SK-N-SH (cell line): ENCODE measurements at regions not wholly inside any gene's neighbourhood (a gene's known extent, or its start where the extent isn't known, plus 50 kb on each side); places are given as distances from the start of the nearest gene placed in this dataset.

Experiments
- CTCF ChIA-PET: fragments of 300-600, 350-600 bp; formaldehyde crosslinking; extraction: SDS; loops from one replicate; lab custom pipeline; 2021; lab: Yijun Ruan, JAX
- POLR2A ChIA-PET: fragments of 350-600 bp; sonication (Branson Sonifier 250); formaldehyde crosslinking; extraction: SDS; loops from one replicate; lab custom pipeline; 2020; ENCODE audit warnings: antibody characterized with exemption, inconsistent platforms; lab: Yijun Ruan, JAX
- DNase-seq: peaks from one replicate; pipeline ENCODE4 v3.0.0; 2012
- H2AFZ ChIP-seq: fragments of 200-600 bp; sonication (generic); 2 replicates; pipeline ENCODE4 v1.8.1; 2016; ENCODE audit warnings: antibody characterized with exemption, mild to moderate bottlenecking, low read depth
- H3F3A ChIP-seq: fragments of 200-600 bp; sonication (generic); replicated peaks from 2 replicates; pipeline ENCODE3; 2016; ENCODE audit warnings: antibody characterized with exemption, mild to moderate bottlenecking; ENCODE audit not compliant: insufficient read depth
- H3K27ac ChIP-seq, 2 experiments: fragments of 200-500 bp in 1 of 2; fragments of 200-600 bp in 1 of 2; sonication (Bioruptor generic) in 1 of 2; sonication (generic), shearing (Covaris generic) in 1 of 2; 2 replicates each; pipeline versions ENCODE4 v1.5.1 to v1.6.1; 2014 to 2016; ENCODE audit warnings: low read depth in 2 of 2, inconsistent platforms in 1 of 2, low read length in 1 of 2, mild to moderate bottlenecking in 1 of 2, mixed read lengths in 1 of 2
- H3K27me3 ChIP-seq: fragments of 200-600 bp; sonication (generic), shearing (Covaris generic); 2 replicates; pipeline ENCODE4 v1.6.1; 2016; ENCODE audit warnings: mixed run types; ENCODE audit not compliant: insufficient read depth
- H3K36me3 ChIP-seq, 2 experiments: fragments of 200-500 bp in 1 of 2; fragments of 200-600 bp in 1 of 2; sonication (Bioruptor generic) in 1 of 2; sonication (generic) in 1 of 2; replicated peaks in 1 of 2; 2 replicates each; pipeline versions ENCODE3 to v1.5.1; 2014 to 2016; ENCODE audit warnings: low read length in 1 of 2, mild to moderate bottlenecking in 1 of 2; ENCODE audit not compliant: insufficient read depth in 2 of 2, control insufficient read depth in 1 of 2
- H3K4me1 ChIP-seq, 2 experiments: fragments of 200-500 bp in 1 of 2; fragments of 200-600 bp in 1 of 2; sonication (Bioruptor generic) in 1 of 2; sonication (generic), shearing (Covaris generic) in 1 of 2; 2 replicates each; pipeline versions ENCODE4 v1.5.1 to v1.6.1; 2014 to 2016; ENCODE audit warnings: low read depth in 1 of 2, low read length in 1 of 2, mixed run types in 1 of 2; ENCODE audit not compliant: insufficient read depth in 2 of 2, control insufficient read depth in 1 of 2
- H3K4me2 ChIP-seq: fragments of 200-600 bp; sonication (generic), shearing (Covaris generic); 2 replicates; pipeline ENCODE4 v1.6.1; 2017; ENCODE audit warnings: mixed run types
- H3K4me3 ChIP-seq, 2 experiments: fragments of 200-500 bp in 1 of 2; fragments of 200-600 bp in 1 of 2; sonication (Bioruptor generic) in 1 of 2; sonication (generic), shearing (Covaris generic) in 1 of 2; 2 replicates each; pipeline versions ENCODE4 v1.5.1 to v1.8.1; 2014 to 2016; ENCODE audit warnings: low read depth in 2 of 2, inconsistent platforms in 1 of 2, low read length in 1 of 2, mild to moderate bottlenecking in 1 of 2, mixed read lengths in 1 of 2, moderate library complexity in 1 of 2
- H3K79me2 ChIP-seq: fragments of 200-600 bp; sonication (generic); 2 replicates; pipeline ENCODE4 v1.8.1; 2017; ENCODE audit warnings: mild to moderate bottlenecking; ENCODE audit not compliant: insufficient read depth
- H3K9ac ChIP-seq: fragments of 200-600 bp; sonication (generic); 2 replicates; pipeline ENCODE4 v1.6.1; 2017; ENCODE audit warnings: mixed run types
- H3K9me2 ChIP-seq: fragments of 200-600 bp; sonication (generic); 2 replicates; pipeline ENCODE4 v1.6.1; 2017; ENCODE audit warnings: mixed run types
- H3K9me3 ChIP-seq: fragments of 200-600 bp; sonication (generic); 2 replicates; pipeline ENCODE4 v1.6.1; 2017; ENCODE audit warnings: mixed run types, mild to moderate bottlenecking, moderate library complexity
- H4K20me1 ChIP-seq: fragments of 200-600 bp; sonication (generic); 2 replicates; pipeline ENCODE4 v1.6.1; 2017; ENCODE audit warnings: mild to moderate bottlenecking, mixed run types; ENCODE audit not compliant: insufficient read depth
- CHD2 ChIP-seq: fragments of 150-350 bp; IDR thresholded peaks from 2 replicates; pipeline ENCODE4 v1.6.1; 2018; ENCODE audit warnings: low read length; ENCODE audit not compliant: partially characterized antibody
- EZH2phosphoT487 ChIP-seq: fragments of 200-600 bp; sonication (generic); IDR thresholded peaks from 2 replicates; pipeline ENCODE4 v1.6.1; 2017; ENCODE audit warnings: low read depth, mixed run types, mild to moderate bottlenecking, antibody characterized with exemption, moderate library complexity, borderline replicate concordance
- FOSL2 ChIP-seq: IDR thresholded peaks from 2 replicates; pipeline ENCODE4 v1.4.0; 2012; ENCODE audit warnings: low read depth, mild to moderate bottlenecking, moderate library complexity, borderline replicate concordance
- FOXJ3 ChIP-seq: sonication (generic); formaldehyde crosslinking; IDR thresholded peaks from 2 replicates; pipeline ENCODE4 v1.5.1; 2020; ENCODE audit warnings: mild to moderate bottlenecking, missing genetic modification reagents
- GATA2 ChIP-seq: sonication (generic); formaldehyde crosslinking; IDR thresholded peaks from 2 replicates; pipeline ENCODE4 v1.5.0; 2020; ENCODE audit warnings: mild to moderate bottlenecking, missing genetic modification reagents
- JUND ChIP-seq: IDR thresholded peaks from 2 replicates; pipeline ENCODE4 v1.4.0; 2012
- MEF2A ChIP-seq: IDR thresholded peaks from 2 replicates; pipeline ENCODE4 v1.4.0; 2012; ENCODE audit warnings: low read depth, borderline replicate concordance
- MXI1 ChIP-seq: IDR thresholded peaks from 2 replicates; pipeline ENCODE4 v1.6.1; 2012; ENCODE audit warnings: mild to moderate bottlenecking, low read depth, low read length, improper control_type of control experiment
- NFIC ChIP-seq: IDR thresholded peaks from 2 replicates; pipeline ENCODE4 v1.4.0; 2012; ENCODE audit warnings: borderline replicate concordance
- NRF1 ChIP-seq: IDR thresholded peaks from 2 replicates; pipeline ENCODE4 v1.6.1; 2012; ENCODE audit warnings: low read depth, mild to moderate bottlenecking, low read length
- PBX3 ChIP-seq: IDR thresholded peaks from 2 replicates; pipeline ENCODE4; 2012
- POLR2AphosphoS5 ChIP-seq: IDR thresholded peaks from 2 replicates; pipeline ENCODE4 v1.6.1; 2012; ENCODE audit warnings: low read depth, low read length
- RAD21 ChIP-seq: IDR thresholded peaks from 2 replicates; pipeline ENCODE4 v1.6.1; 2012; ENCODE audit warnings: mild to moderate bottlenecking, low read length
- RCOR1 ChIP-seq: fragments of 150-350 bp; IDR thresholded peaks from 2 replicates; pipeline ENCODE4 v1.6.1; 2017; ENCODE audit warnings: antibody characterized with exemption, low read length
- RXRA ChIP-seq: IDR thresholded peaks from 2 replicates; pipeline ENCODE4 v1.4.0; 2012; ENCODE audit warnings: low read depth, mild to moderate bottlenecking, borderline replicate concordance
- TCF12 ChIP-seq: IDR thresholded peaks from 2 replicates; pipeline ENCODE4 v1.4.0; 2012
- TEAD4 ChIP-seq: IDR thresholded peaks from 2 replicates; pipeline ENCODE4 v1.4.0; 2012; ENCODE audit warnings: mild to moderate bottlenecking, borderline replicate concordance; ENCODE audit not compliant: insufficient read depth
- USF2 ChIP-seq: fragments of 150-350 bp; IDR thresholded peaks from 2 replicates; pipeline ENCODE4 v1.6.1; 2017; ENCODE audit warnings: antibody characterized with exemption, low read length, low read depth, borderline replicate concordance
- WGBS: methylation state at CpG from one replicate; pipeline ENCODE4 v1.1.6; 2017; ENCODE audit warnings: low lambda C conversion rate; 5-methylcytosine and 5-hydroxymethylcytosine counted together

- Histone ChIP-seq H3K4me2 (no peak overlapping the region), H3K27me3 (no peaks in the 10 kb centered on the region), H3K27ac (no peak overlapping the region), H3K9me3 (no peaks in the 10 kb centered on the region), H4K20me1 (no peaks in the 10 kb centered on the region), H3K4me3 (no peak overlapping the region), H3F3A (no peaks in the 10 kb centered on the region), H3K4me1 (no peaks in the 10 kb centered on the region; a peak in 1 of 4 replicates), H3K9me2 (no peaks in the 10 kb centered on the region), H3K79me2 (no peaks in the 10 kb centered on the region), H2AFZ (no peak overlapping the region), H3K9ac (no peak overlapping the region), H3K36me3 (peaks cover 5 to 17% of the 10 kb centered on the region in 2 experiments)
- POLR2A ChIA-PET = no interaction called here
- WGBS = 80% methylated on average over 3 of the region's 3 CpGs
- CTCF ChIA-PET = no interaction called here
- no peak for DNase-seq
- TF ChIP-seq JUND = no peak
- TF ChIP-seq MEF2A = no peak
- TF ChIP-seq FOXJ3 (CRISPR knock-in tag) = no peak
- TF ChIP-seq POLR2AphosphoS5 = no peak
- TF ChIP-seq USF2 = no peak
- TF ChIP-seq RAD21 = no peak
- TF ChIP-seq NFIC = no peak
- no peak for TF ChIP-seq CHD2
- no peak for TF ChIP-seq NRF1
- no peak for TF ChIP-seq EZH2phosphoT487
Measured at GRCh38 chr15:52626671-52627369, 52.4 kb downstream of the ATOSA start.

- no peaks in the 10 kb centered on the region for H4K20me1 ChIP-seq
- H3K4me1 ChIP-seq = no peaks in the 10 kb centered on the region; a peak in 1 of 4 replicates
- no peak overlapping the region for H3K9ac ChIP-seq
- H3K9me3 ChIP-seq = no peaks in the 10 kb centered on the region
- ChIA-PET CTCF (interaction anchor here (1.0 kb wide), 1 partner anchor 13 kb away, joined by 4 read pairs; no protein-coding TSS in a partner anchor), POLR2A (no interaction called here)
- H3K27me3 ChIP-seq = no peaks in the 10 kb centered on the region
- no peaks in the 10 kb centered on the region for H3K9me2 ChIP-seq
- H3K27ac ChIP-seq = no peak overlapping the region
- no peaks in the 10 kb centered on the region for H3K79me2 ChIP-seq
- H3F3A ChIP-seq = no peaks in the 10 kb centered on the region
- H3K4me3 ChIP-seq = no peak overlapping the region
- WGBS = 82% methylated on average over 1 of the region's 1 CpG
- no peak for TF ChIP-seq NFIC
- no peak overlapping the region for H2AFZ ChIP-seq
- H3K36me3 ChIP-seq = peaks cover 5 to 11% of the 10 kb centered on the region in 2 experiments
- no peak for DNase-seq
- no peak overlapping the region for H3K4me2 ChIP-seq
Measured at GRCh38 chr15:52624262-52624661, 54.9 kb downstream of the ATOSA start.

- Histone ChIP-seq H3K4me1 (no peaks in the 10 kb centered on the region; a peak in 1 of 4 replicates), H2AFZ (no peak overlapping the region), H3K36me3 (peaks cover 2 to 11% of the 10 kb centered on the region in 2 experiments), H3K27me3 (no peaks in the 10 kb centered on the region), H3K4me3 (no peak overlapping the region), H4K20me1 (no peaks in the 10 kb centered on the region), H3K9me2 (no peaks in the 10 kb centered on the region), H3K79me2 (no peaks in the 10 kb centered on the region), H3K4me2 (no peak overlapping the region), H3F3A (no peaks in the 10 kb centered on the region), H3K9ac (no peak overlapping the region), H3K27ac (no peak overlapping the region), H3K9me3 (no peaks in the 10 kb centered on the region)
- no peak for TF ChIP-seq GATA2
- TF ChIP-seq TCF12 = no peak
- TF ChIP-seq RCOR1 = no peak
- TF ChIP-seq MXI1 = no peak
- TF ChIP-seq TEAD4 = no peak
- no peak for TF ChIP-seq RXRA
- TF ChIP-seq FOXJ3 (CRISPR knock-in tag) = no peak
- TF ChIP-seq PBX3 = no peak
- TF ChIP-seq FOSL2 = no peak
- no peak for TF ChIP-seq NFIC
- POLR2A ChIA-PET = no interaction called here
- CTCF ChIA-PET = no interaction called here
- no peak for DNase-seq
- WGBS = 88% methylated on average over 4 of the region's 4 CpGs
Measured at GRCh38 chr15:52622791-52623190, 54.0 kb upstream of the ARPP19 start.
